ENCODE measurements at regions not wholly inside any gene's neighbourhood (a gene's known extent, or its start where the extent isn't known, plus 50 kb on each side); places are given as distances from the start of the nearest gene placed in this dataset.

DNA sequence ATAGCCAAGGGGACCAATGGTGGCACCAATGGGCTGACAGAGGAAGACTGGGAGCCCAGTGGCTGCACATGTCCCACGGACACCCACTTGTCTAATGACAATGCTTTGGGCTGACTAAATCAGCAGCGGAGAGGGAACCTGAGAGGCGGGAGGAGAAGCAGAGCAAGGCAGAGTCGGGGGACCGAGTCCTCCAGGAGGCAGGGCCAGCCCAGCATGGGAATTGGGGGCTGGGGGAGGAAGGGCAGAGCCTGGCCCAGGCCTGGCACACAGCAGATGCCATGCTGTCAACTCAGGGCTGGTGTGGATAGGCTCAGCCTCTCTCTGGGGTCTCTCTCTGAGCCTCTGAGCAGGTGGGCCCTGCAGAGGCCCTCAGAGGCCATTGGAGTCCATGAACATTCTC, 78.4 kb upstream of the KLF13 start (continued):
- TF ChIP-seq, protein P1, sequence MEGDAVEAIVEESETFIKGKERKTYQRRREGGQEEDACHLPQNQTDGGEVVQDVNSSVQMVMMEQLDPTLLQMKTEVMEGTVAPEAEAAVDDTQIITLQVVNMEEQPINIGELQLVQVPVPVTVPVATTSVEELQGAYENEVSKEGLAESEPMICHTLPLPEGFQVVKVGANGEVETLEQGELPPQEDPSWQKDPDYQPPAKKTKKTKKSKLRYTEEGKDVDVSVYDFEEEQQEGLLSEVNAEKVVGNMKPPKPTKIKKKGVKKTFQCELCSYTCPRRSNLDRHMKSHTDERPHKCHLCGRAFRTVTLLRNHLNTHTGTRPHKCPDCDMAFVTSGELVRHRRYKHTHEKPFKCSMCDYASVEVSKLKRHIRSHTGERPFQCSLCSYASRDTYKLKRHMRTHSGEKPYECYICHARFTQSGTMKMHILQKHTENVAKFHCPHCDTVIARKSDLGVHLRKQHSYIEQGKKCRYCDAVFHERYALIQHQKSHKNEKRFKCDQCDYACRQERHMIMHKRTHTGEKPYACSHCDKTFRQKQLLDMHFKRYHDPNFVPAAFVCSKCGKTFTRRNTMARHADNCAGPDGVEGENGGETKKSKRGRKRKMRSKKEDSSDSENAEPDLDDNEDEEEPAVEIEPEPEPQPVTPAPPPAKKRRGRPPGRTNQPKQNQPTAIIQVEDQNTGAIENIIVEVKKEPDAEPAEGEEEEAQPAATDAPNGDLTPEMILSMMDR (IDR thresholded peaks at IDR 0.05), result no peak

DNA sequence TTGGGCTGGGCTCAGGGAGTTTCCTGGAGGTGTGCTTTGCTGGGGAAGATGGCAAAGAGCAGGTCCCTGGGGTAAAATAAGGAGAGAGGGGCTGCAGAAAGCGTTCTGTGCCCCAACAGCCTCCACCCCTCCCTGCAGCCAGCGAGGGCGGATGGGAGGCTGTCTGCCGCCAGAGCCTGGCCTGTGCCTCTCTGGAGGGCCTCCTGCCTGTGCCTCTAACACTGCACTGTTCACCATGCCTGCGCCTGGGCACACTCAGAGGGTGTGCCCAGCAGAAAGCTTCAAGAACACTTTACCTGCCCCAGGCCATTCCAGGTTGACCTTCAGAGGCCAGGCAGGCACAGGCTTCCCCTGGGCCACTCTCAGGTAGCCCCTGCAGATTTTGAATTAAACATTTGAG, 77.7 kb upstream of the KLF13 start:
- CTCF ChIA-PET, result no interaction called here
- H3K27ac ChIP-seq, result no peak overlapping the region
- ATAC-seq (no peak), DNase-seq (ENCODE audit: low read depth in 1 of 2, low spot score in 1 of 2) (no peak), FAIRE-seq (no peak)
- 72% methylated on average over 5 of the region's 5 CpGs for WGBS (ENCODE audit: missing lambda C conversion rate)
- no peak for TF ChIP-seq FOSB (CRISPR knock-in tag; IDR thresholded peaks at IDR 0.05)
- TF ChIP-seq HOXB5 (CRISPR knock-in tag; IDR thresholded peaks at IDR 0.05), result no peak
- TF ChIP-seq POLR2AphosphoS2 (conservative IDR thresholded peaks at IDR 0.05; ENCODE audit: low read length), result no peak
- TF ChIP-seq, protein P2, sequence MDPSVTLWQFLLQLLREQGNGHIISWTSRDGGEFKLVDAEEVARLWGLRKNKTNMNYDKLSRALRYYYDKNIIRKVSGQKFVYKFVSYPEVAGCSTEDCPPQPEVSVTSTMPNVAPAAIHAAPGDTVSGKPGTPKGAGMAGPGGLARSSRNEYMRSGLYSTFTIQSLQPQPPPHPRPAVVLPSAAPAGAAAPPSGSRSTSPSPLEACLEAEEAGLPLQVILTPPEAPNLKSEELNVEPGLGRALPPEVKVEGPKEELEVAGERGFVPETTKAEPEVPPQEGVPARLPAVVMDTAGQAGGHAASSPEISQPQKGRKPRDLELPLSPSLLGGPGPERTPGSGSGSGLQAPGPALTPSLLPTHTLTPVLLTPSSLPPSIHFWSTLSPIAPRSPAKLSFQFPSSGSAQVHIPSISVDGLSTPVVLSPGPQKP (IDR thresholded peaks at IDR 0.05; ENCODE audit: low read depth, low read length), result no peak
- TF ChIP-seq HOXA7 (CRISPR knock-in tag; IDR thresholded peaks at IDR 0.05), result no peak
- no peak for TF ChIP-seq SREBF2 (IDR thresholded peaks at IDR 0.05)
- no peak for TF ChIP-seq NFE2L2 (conservative IDR thresholded peaks at IDR 0.05; ENCODE audit: low read length)
- TF ChIP-seq, protein P3, sequence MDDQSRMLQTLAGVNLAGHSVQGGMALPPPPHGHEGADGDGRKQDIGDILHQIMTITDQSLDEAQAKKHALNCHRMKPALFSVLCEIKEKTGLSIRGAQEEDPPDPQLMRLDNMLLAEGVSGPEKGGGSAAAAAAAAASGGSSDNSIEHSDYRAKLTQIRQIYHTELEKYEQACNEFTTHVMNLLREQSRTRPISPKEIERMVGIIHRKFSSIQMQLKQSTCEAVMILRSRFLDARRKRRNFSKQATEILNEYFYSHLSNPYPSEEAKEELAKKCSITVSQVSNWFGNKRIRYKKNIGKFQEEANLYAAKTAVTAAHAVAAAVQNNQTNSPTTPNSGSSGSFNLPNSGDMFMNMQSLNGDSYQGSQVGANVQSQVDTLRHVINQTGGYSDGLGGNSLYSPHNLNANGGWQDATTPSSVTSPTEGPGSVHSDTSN (IDR thresholded peaks at IDR 0.05), result no peak
- TF ChIP-seq, protein P4, sequence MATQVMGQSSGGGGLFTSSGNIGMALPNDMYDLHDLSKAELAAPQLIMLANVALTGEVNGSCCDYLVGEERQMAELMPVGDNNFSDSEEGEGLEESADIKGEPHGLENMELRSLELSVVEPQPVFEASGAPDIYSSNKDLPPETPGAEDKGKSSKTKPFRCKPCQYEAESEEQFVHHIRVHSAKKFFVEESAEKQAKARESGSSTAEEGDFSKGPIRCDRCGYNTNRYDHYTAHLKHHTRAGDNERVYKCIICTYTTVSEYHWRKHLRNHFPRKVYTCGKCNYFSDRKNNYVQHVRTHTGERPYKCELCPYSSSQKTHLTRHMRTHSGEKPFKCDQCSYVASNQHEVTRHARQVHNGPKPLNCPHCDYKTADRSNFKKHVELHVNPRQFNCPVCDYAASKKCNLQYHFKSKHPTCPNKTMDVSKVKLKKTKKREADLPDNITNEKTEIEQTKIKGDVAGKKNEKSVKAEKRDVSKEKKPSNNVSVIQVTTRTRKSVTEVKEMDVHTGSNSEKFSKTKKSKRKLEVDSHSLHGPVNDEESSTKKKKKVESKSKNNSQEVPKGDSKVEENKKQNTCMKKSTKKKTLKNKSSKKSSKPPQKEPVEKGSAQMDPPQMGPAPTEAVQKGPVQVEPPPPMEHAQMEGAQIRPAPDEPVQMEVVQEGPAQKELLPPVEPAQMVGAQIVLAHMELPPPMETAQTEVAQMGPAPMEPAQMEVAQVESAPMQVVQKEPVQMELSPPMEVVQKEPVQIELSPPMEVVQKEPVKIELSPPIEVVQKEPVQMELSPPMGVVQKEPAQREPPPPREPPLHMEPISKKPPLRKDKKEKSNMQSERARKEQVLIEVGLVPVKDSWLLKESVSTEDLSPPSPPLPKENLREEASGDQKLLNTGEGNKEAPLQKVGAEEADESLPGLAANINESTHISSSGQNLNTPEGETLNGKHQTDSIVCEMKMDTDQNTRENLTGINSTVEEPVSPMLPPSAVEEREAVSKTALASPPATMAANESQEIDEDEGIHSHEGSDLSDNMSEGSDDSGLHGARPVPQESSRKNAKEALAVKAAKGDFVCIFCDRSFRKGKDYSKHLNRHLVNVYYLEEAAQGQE (IDR thresholded peaks at IDR 0.05), result no peak
- no peak for TF ChIP-seq MYC (IDR thresholded peaks at IDR 0.05; ENCODE audit: borderline replicate concordance, low read length)
- no peaks in the 10 kb centered on the region for H3K9me3 ChIP-seq
- H3K4me1 ChIP-seq, result no peaks in the 10 kb centered on the region
- H3K4me2 ChIP-seq, result no peak overlapping the region
- POLR2A ChIA-PET, result no interaction called here
- no peak overlapping the region for H3K4me3 ChIP-seq

DNA sequence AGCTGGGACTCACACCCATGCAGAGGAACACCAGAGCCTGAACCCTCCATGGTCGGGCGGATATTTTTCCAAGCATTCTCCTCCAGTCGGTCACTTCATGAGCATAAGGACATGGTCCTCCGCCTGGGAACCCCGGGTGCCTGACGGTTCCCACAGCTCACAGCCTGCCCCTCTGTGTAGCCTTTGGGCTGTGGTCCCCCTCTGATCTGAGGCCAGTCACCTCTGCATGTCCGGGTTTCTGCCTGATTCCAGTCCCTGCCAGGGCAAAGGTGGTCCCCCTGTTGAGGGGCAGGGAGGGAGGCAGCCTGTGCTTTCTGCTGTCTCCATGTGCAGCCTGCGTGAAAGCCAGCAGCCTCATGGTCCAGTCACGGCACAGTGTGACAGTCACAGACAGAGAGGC, 76.6 kb upstream of the KLF13 start:
- ChIA-PET POLR2A (no interaction called here), CTCF (no interaction called here)
- DNase-seq (ENCODE audit: low read depth in 1 of 2, low spot score in 1 of 2) (no peak), FAIRE-seq (no peak), ATAC-seq (no peak)
- no peaks in the 10 kb centered on the region for H3K4me1 ChIP-seq
- no peak overlapping the region for H3K27ac ChIP-seq
- no peak overlapping the region for H3K4me3 ChIP-seq
- no peak overlapping the region for H3K4me2 ChIP-seq
- no peak for TF ChIP-seq POLR2A (IDR thresholded peaks at IDR 0.05; ENCODE audit: low read length)
- TF ChIP-seq HOXB5 (CRISPR knock-in tag; IDR thresholded peaks at IDR 0.05), result no peak
- TF ChIP-seq TFCP2L1 (CRISPR knock-in tag; IDR thresholded peaks at IDR 0.05), result no peak
- no peak for TF ChIP-seq JUNB (IDR thresholded peaks at IDR 0.05)
- TF ChIP-seq ZFP36 (IDR thresholded peaks at IDR 0.05; ENCODE audit: borderline replicate concordance, partially characterized antibody), result no peak
- WGBS (ENCODE audit: missing lambda C conversion rate), result 76% methylated on average over 7 of the region's 9 CpGs
- H3K9me3 ChIP-seq, result no peaks in the 10 kb centered on the region

DNA sequence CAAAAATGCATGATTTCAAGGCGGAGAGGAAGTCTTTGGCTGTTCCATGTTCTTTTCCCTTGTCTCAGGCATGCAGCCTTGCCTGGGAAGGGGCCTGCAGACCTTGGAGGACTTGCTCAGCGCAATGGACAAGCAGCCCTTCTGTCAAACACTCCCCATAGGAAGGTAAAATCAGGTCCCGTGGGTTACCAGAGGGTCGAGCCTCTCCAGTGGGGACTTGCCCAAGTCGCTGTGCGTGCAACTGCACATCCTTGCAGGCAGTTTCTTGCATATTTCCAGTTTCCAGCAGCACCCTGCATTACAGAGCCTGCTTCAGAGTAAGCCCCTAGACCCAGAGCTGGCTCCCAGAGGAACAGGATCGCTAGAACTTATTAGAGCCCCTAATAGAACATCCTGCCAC, 75.5 kb upstream of the KLF13 start:
- Histone ChIP-seq H3K4me3 (no peak overlapping the region), H3K4me1 (no peaks in the 10 kb centered on the region), H3K27ac (no peak overlapping the region), H3K9me3 (no peaks in the 10 kb centered on the region), H3K4me2 (no peak overlapping the region)
- TF ChIP-seq, protein P5, sequence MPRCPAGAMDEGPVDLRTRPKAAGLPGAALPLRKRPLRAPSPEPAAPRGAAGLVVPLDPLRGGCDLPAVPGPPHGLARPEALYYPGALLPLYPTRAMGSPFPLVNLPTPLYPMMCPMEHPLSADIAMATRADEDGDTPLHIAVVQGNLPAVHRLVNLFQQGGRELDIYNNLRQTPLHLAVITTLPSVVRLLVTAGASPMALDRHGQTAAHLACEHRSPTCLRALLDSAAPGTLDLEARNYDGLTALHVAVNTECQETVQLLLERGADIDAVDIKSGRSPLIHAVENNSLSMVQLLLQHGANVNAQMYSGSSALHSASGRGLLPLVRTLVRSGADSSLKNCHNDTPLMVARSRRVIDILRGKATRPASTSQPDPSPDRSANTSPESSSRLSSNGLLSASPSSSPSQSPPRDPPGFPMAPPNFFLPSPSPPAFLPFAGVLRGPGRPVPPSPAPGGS (IDR thresholded peaks at IDR 0.05), result no peak
- TF ChIP-seq, protein P2 (IDR thresholded peaks at IDR 0.05; ENCODE audit: low read depth, low read length), result no peak
- TF ChIP-seq SMC3 (IDR thresholded peaks at IDR 0.05), result no peak
- no peak for DNase-seq (ENCODE audit: low read depth in 1 of 2, low spot score in 1 of 2)
- ATAC-seq, result no peak
- POLR2A ChIA-PET, result no interaction called here
- CTCF ChIA-PET, result interaction anchor here (1.8 to 1.9 kb wide), 2 partner anchors 50 to 238 kb away, joined by 7 read pairs; no protein-coding TSS in a partner anchor
- FAIRE-seq, result no peak
- 72% methylated on average over 7 of the region's 7 CpGs for WGBS (ENCODE audit: missing lambda C conversion rate)

Measured in A549 (cell line).